HCT116 (cell line): ENCODE measurements at regions not wholly inside any gene's neighbourhood (a gene's known extent, or its start where the extent isn't known, plus 50 kb on each side); places are given as distances from the start of the nearest gene placed in this dataset.

ENCODE experiments used
- CTCF ChIP-seq, 3 experiments: fragments of 200-600 bp in 1 of 3; sonication (generic) in 1 of 3; IDR thresholded peaks in 2 of 3; conservative IDR thresholded peaks in 1 of 3; 2 replicates each; pipeline ENCODE4 v1.5.1; 2012 to 2017; ENCODE audit warnings: low read depth in 2 of 3, low read length in 2 of 3, antibody characterized with exemption in 1 of 3, borderline replicate concordance in 1 of 3, control low read depth in 1 of 3, mild to moderate bottlenecking in 1 of 3, mixed read lengths in 1 of 3, mixed run types in 1 of 3, moderate library complexity in 1 of 3; ENCODE audit not compliant: insufficient read depth in 1 of 3
- EZH2phosphoT487 ChIP-seq: fragments of 200-600 bp; IDR thresholded peaks from 2 replicates; pipeline ENCODE4 v1.6.1; 2018; ENCODE audit warnings: antibody characterized with exemption, borderline replicate concordance
- POLR2A ChIP-seq: IDR thresholded peaks from 2 replicates; pipeline ENCODE4 v1.7.0; 2011; ENCODE audit warnings: borderline replicate concordance; ENCODE audit not compliant: insufficient read depth, insufficient read length; ENCODE audit errors: extremely low read depth
- YY1 ChIP-seq: IDR thresholded peaks from 2 replicates; pipeline ENCODE4 v1.6.1; 2011; ENCODE audit warnings: low read length, low read depth, moderate library complexity, mild to moderate bottlenecking; ENCODE audit not compliant: insufficient replicate concordance; ENCODE audit errors: extremely low read depth

GRCh38 chr2:122168799-122169198 is 413.3 kb downstream of the TSN start:
- peak in 2 of 3 experiments; percentile 18 to 33; a peak in 1 of 6 replicates for TF ChIP-seq CTCF (IDR thresholded peaks at IDR 0.05 in 2 of 3, conservative IDR thresholded peaks at IDR 0.05 in 1 of 3; ENCODE audit: borderline replicate concordance in 1 of 3, insufficient read depth in 1 of 3, low read depth in 2 of 3, low read length in 2 of 3)
- TF ChIP-seq YY1: no peak
- no peak for TF ChIP-seq POLR2A
- TF ChIP-seq EZH2phosphoT487: no peak
